RPMI7951 (cell line): ENCODE measurements at regions not wholly inside any gene's neighbourhood (a gene's known extent, or its start where the extent isn't known, plus 50 kb on each side); places are given as distances from the start of the nearest gene placed in this dataset.

Source experiments
- DNase-seq: peaks from one replicate; pipeline ENCODE4 v3.0.0-alpha.2; 2012; ENCODE audit warnings: low read depth

- DNase-seq: peak; percentile 30
Observed at GRCh38 chr12:88998421-88998820, 353.9 kb downstream of the DUSP6 start.

- DNase-seq: no peak
Observed at GRCh38 chr12:88996200-88996788, 356.0 kb downstream of the DUSP6 start.

GRCh38 chr12:88994971-88995370 lies 357.3 kb downstream of the DUSP6 start:
- DNase-seq: no peak

- DNase-seq: no peak
Observed at GRCh38 chr12:88994537-88994936, 357.8 kb downstream of the DUSP6 start.

GRCh38 chr12:88993651-88994050 lies 358.6 kb downstream of the DUSP6 start:
- DNase-seq: peak; percentile 46

- no peak for DNase-seq
Observed at GRCh38 chr12:88986056-88986455, 366.2 kb downstream of the DUSP6 start.

- no peak for DNase-seq
Observed at GRCh38 chr12:88985631-88986030, 366.7 kb downstream of the DUSP6 start.

- DNase-seq: peak; percentile 43
Observed at GRCh38 chr12:88985011-88985410, 367.3 kb downstream of the DUSP6 start.

- DNase-seq: no peak
Observed at GRCh38 chr12:88982694-88983093, 369.6 kb downstream of the DUSP6 start.

GRCh38 chr12:88977115-88977514 lies 375.2 kb downstream of the DUSP6 start:
- no peak for DNase-seq

GRCh38 chr12:88973998-88974397 lies 378.3 kb downstream of the DUSP6 start:
- no peak for DNase-seq

GRCh38 chr12:88970740-88971139 lies 381.6 kb downstream of the DUSP6 start:
- DNase-seq: no peak

GRCh38 chr12:88969127-88969526 lies 383.2 kb downstream of the DUSP6 start:
- DNase-seq: no peak

GRCh38 chr12:88960213-88960878 lies 380.1 kb upstream of the KITLG start:
- DNase-seq: peak; percentile 55

GRCh38 chr12:88958946-88959345 lies 378.7 kb upstream of the KITLG start:
- no peak for DNase-seq

- no peak for DNase-seq
Observed at GRCh38 chr12:88958153-88958552, 377.9 kb upstream of the KITLG start.

GRCh38 chr12:88957358-88957757 lies 377.1 kb upstream of the KITLG start:
- DNase-seq: peak; percentile 14

- DNase-seq: no peak
Observed at GRCh38 chr12:88955531-88955930, 375.3 kb upstream of the KITLG start.

GRCh38 chr12:88953029-88953586 lies 372.8 kb upstream of the KITLG start:
- DNase-seq: no peak

- peak; percentile 58 for DNase-seq
Observed at GRCh38 chr12:88952562-88952942, 372.3 kb upstream of the KITLG start.

- no peak for DNase-seq
Observed at GRCh38 chr12:88951860-88952561, 371.7 kb upstream of the KITLG start.

GRCh38 chr12:88951177-88951576 lies 370.9 kb upstream of the KITLG start:
- no peak for DNase-seq

- no peak for DNase-seq
Observed at GRCh38 chr12:88947486-88948043, 367.3 kb upstream of the KITLG start.
